PFSK-1 (cell line): ENCODE measurements at regions not wholly inside any gene's neighbourhood (a gene's known extent, or its start where the extent isn't known, plus 50 kb on each side); places are given as distances from the start of the nearest gene placed in this dataset.

Experiments
- FOXP2 ChIP-seq: optimal IDR thresholded peaks from 2 replicates; pipeline ENCODE3; 2011; ENCODE audit warnings: borderline replicate concordance, control low read depth, inconsistent platforms; ENCODE audit not compliant: insufficient read depth; ENCODE audit errors: extremely low read length, extremely low read depth
- POLR2AphosphoS5 ChIP-seq: IDR thresholded peaks from 2 replicates; pipeline ENCODE4 v1.6.1; 2012; ENCODE audit warnings: low read depth, mild to moderate bottlenecking, control low read depth, low read length, moderate library complexity

DNA sequence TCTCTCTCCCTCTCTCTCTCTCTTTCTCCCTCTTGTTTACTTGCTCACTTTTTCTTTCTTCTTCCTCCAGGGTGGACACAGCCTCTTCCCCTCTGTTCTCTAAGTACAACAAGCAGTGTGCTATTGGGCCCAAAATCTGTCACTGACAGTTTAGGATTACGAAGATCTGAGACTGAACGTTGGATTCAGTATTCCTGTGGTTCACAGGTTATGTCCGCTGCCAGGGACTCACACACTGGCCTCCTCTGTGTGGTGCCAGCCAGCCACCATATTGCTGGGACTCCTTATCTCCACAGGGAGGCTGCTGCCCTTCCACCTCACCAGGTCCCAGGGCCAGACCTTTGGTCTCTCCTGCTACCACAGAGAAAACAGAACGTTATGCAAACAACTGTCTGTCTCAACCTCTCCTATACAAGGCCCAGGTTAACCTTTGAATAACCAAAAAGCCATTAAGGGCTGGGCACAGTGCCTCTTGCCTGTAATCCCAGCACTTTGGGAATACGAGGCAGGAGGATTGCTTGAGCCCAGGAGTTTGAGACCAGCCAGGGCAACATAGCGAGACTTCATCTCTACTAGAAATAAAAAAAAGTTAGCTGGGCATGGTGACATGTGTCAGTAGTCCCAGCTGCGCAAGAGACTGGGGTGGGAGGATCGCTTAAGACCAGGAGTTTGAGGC is 171.9 kb upstream of the RAB4A start:
- TF ChIP-seq POLR2AphosphoS5, result no peak
- TF ChIP-seq FOXP2, result no peak
